ENCODE measurements at regions not wholly inside any gene's neighbourhood (a gene's known extent, or its start where the extent isn't known, plus 50 kb on each side); places are given as distances from the start of the nearest gene placed in this dataset.

GRCh38 chr14:35234012-35234805 lies 58.0 kb upstream of the PSMA6 start:
- Mint-ChIP-seq H3K36me3 (peaks cover 14% of the 10 kb centered on the region), H3K4me1 (no peaks in the 10 kb centered on the region), H3K9me3 (no peaks in the 10 kb centered on the region), H3K27ac (no peak overlapping the region), H3K27me3 (no peaks in the 10 kb centered on the region), H3K4me3 (no peak overlapping the region)
- ATAC-seq (ENCODE audit: low read depth) (no peak), DNase-seq (ENCODE audit: low spot score in 2 of 2) (no peak)

DNA sequence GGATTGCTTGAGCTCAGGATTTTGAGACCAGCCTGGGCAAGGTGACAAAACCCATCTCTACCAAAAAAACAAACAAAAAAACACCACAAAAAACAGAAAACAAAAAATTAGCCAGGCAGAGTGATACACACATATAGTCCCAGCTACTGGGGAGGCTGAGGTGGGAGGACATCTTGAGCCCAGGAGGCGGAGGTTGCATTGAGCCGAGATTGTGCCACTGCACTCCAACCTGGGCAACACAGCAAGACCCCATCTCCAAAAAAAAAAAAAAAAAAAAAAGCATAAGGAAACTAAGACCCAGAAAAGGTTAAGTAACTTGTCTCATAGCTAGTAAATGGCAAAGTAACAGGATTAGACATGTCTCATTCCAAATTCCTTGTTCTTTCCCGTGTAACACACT lies 56.3 kb upstream of the PSMA6 start:
- no peak for ATAC-seq (ENCODE audit: low read depth)
- no peak overlapping the region for H3K27ac Mint-ChIP-seq
- H3K27me3 Mint-ChIP-seq: no peaks in the 10 kb centered on the region
- peaks cover 14% of the 10 kb centered on the region for H3K36me3 Mint-ChIP-seq
- H3K4me3 Mint-ChIP-seq: no peak overlapping the region
- H3K9me3 Mint-ChIP-seq: no peaks in the 10 kb centered on the region
- no peaks in the 10 kb centered on the region for H3K4me1 Mint-ChIP-seq
- DNase-seq (ENCODE audit: low spot score in 2 of 2): no peak

GRCh38 chr14:35236806-35237205 lies 55.4 kb upstream of the PSMA6 start:
- ATAC-seq (ENCODE audit: low read depth): no peak
- H3K4me3 Mint-ChIP-seq: no peak overlapping the region

DNA sequence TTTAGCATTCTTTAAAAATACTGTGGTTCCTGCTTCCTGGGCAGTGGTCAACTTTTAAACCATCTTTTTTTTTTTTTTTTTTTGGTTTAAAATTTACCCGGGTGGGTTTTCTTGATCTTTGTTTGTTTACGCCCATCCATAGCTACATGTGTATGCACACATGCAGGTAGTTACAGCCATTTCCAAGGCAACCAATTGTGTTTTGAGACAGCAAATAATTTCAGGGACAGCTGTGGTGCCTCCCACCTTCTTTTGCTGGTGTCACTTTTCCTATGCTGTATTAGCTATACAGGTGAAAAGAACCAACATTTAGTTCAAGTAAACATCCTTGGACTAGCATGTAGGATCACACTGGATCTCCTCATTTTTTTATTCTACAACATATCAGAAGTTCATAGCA lies 52.0 kb upstream of the PSMA6 start:
- Mint-ChIP-seq H3K4me1 (no peaks in the 10 kb centered on the region), H3K36me3 (peaks cover 9% of the 10 kb centered on the region), H3K27ac (no peak overlapping the region), H3K9me3 (no peaks in the 10 kb centered on the region), H3K4me3 (no peak overlapping the region), H3K27me3 (no peaks in the 10 kb centered on the region)
- DNase-seq (ENCODE audit: low spot score in 2 of 2): no peak
- ATAC-seq (ENCODE audit: low read depth): no peak

More at GRCh38 chr14:35236806-35237205, 55.4 kb upstream of the PSMA6 start:
- Mint-ChIP-seq H3K4me1 (no peaks in the 10 kb centered on the region), H3K9me3 (no peaks in the 10 kb centered on the region), H3K36me3 (peaks cover 16% of the 10 kb centered on the region), H3K27ac (no peak overlapping the region), H3K27me3 (no peaks in the 10 kb centered on the region)
- DNase-seq (ENCODE audit: low spot score in 2 of 2): no peak
